ENCODE measurements at regions not wholly inside any gene's neighbourhood (a gene's known extent, or its start where the extent isn't known, plus 50 kb on each side); places are given as distances from the start of the nearest gene placed in this dataset.
"Not testable (repeated sequence)": the region's sequence is repeated elsewhere in the genome, so short reads cannot be mapped to it uniquely, and the experiment has no call there.

DNA sequence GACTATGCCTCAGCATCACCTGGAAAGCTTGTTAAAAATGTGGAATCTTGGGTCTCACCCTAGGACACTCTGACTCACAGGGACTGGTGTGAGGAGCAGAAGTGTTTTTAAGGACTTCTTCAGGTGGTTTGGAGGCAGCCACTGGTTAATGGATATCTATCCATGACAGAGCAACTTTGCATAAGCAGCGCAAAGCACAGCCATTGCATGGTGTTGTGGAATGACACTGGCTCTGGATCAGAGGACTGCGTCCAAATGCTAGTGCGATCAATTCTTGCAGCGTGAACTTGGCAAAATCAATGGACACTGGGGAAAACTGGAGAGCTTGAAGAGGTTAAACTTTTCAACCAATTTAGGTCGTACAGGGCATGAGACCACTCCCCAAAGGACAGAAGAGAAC is 116.8 kb upstream of the FAM78B start:
- ATAC-seq (replicated peaks), result no peak
- peaks cover 0 to 4% of the 10 kb centered on the region in 2 donors for H3K9me3 Mint-ChIP-seq
- no peak for DNase-seq
- no peaks in the 10 kb centered on the region for H3K4me1 Mint-ChIP-seq
- no peak overlapping the region for H3K4me3 Mint-ChIP-seq
- no peaks in the 10 kb centered on the region for H3K36me3 Mint-ChIP-seq
- H3K27me3 Mint-ChIP-seq, result peaks cover 0 to 7% of the 10 kb centered on the region in 2 donors
- H3K27ac Mint-ChIP-seq, result no peak overlapping the region

DNA sequence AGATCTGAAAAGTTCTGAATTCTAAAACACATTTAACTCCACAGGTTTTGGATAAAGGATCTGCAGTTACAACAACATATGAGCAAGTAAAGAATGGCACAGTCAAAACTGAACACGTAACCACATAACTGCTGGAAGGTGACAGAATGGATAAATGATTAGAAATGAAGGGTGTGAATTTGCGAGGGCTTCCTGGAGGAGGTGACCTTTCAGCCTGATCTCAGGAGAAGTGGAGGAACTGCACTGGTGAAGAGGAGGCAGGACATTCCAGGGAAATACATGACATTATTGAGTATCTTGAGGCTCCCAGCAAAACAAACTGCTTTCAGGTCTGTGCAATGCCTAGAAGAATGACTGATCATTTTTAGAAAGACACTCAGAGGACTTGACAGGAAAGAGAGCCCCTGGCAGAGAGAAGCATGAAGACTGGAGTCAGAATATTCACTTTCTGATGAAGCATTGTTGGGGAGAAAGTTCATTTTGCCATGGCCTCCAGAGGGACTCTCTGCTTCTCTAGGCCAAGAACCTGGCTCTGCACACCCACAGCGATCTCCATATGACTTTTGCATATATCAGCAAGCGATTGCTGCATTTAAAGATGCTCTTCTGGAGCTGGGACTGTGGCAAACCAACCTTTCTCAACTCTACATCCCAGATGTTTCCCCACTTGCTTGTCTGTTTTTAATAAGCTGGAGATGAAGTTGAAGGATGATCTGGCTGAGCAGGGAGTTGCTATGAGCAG is 122.7 kb upstream of the FAM78B start:
- H3K9me3 Mint-ChIP-seq, result peaks cover 0 to 4% of the 10 kb centered on the region in 2 donors
- no peaks in the 10 kb centered on the region for H3K36me3 Mint-ChIP-seq
- DNase-seq (no peak), ATAC-seq (replicated peaks) (no peak)
- peaks cover 0 to 7% of the 10 kb centered on the region in 2 donors for H3K27me3 Mint-ChIP-seq
- H3K27ac Mint-ChIP-seq, result no peak overlapping the region
- no peaks in the 10 kb centered on the region for H3K4me1 Mint-ChIP-seq
- no peak overlapping the region for H3K4me3 Mint-ChIP-seq

DNA sequence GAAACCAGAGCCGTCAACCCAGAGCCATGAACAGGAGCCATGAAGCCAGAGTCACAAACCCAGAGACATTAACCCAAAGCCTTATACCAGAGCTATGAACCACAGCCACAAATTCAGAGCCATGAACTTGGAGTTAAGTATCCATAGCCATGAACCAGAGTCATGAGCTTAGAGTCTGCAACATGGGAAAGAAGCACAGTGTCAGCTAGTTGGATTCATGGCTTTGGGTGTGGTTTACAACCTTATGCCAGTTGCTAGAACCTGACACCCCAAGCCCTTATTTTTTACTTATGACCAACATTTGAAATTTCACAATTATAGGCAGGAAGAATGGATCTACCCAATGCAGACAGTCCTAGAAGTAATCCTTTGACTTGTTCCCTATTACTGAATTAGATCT is 128.9 kb upstream of the FAM78B start:
- ATAC-seq (replicated peaks), result no peak
- peaks cover 4 to 6% of the 10 kb centered on the region in 2 donors for H3K27me3 Mint-ChIP-seq
- no peak overlapping the region for H3K4me3 Mint-ChIP-seq
- no peak overlapping the region for H3K27ac Mint-ChIP-seq
- no peak for DNase-seq
- peaks cover 0 to 3% of the 10 kb centered on the region in 2 donors for H3K9me3 Mint-ChIP-seq
- peaks cover 2 to 9% of the 10 kb centered on the region in 2 donors for H3K4me1 Mint-ChIP-seq
- H3K36me3 Mint-ChIP-seq, result no peaks in the 10 kb centered on the region

DNA sequence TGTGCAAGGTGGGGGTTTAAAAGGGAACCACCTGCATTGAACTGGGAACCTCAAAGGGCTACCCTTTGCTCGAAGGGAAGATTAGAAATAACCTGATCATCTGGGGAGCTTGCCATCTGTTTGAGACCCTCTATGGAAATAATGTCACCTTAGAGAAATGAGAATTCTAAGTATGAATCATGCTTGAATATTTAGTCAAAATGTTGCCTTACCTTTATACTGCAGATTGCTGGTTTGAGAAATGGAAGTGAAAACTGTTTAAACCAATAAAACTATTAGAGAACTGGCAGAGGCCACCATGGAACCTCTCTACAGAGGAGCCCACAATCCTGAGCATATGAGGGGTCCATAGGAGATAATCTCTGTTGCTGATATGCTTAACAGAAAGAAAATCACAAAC is 131.2 kb upstream of the FAM78B start:
- H3K27me3 Mint-ChIP-seq, result peaks cover 4 to 16% of the 10 kb centered on the region in 2 donors
- H3K36me3 Mint-ChIP-seq, result no peaks in the 10 kb centered on the region
- peaks cover 4 to 11% of the 10 kb centered on the region in 2 donors for H3K4me1 Mint-ChIP-seq
- ATAC-seq (replicated peaks) (peak; percentile 55 to 64), DNase-seq (no peak)
- H3K9me3 Mint-ChIP-seq, result peaks cover 0 to 5% of the 10 kb centered on the region in 2 donors
- H3K27ac Mint-ChIP-seq, result no peak overlapping the region
- no peak overlapping the region for H3K4me3 Mint-ChIP-seq

DNA sequence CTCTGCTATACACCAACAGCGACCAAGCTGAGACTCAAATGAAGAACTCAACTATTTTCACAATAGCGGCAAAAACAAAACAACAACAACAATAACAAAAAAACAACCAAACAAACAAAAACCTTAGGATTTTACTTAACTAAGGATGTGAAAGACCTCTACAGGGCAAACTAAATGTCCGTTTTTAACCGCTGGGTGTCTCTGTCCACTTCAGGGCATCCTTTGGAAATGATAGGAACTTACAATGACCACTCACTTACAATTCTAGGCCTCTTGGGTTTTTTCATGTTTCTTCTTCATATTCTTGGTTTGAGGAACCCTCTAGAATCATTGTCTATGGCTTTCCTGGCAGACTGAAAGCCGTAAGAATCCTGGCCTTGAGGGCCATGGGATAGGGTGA is 134.0 kb upstream of the FAM78B start:
- Mint-ChIP-seq H3K27ac (no peak overlapping the region), H3K9me3 (peaks cover 3 to 5% of the 10 kb centered on the region in 2 donors), H3K4me1 (peaks cover 7 to 18% of the 10 kb centered on the region in 2 donors), H3K4me3 (no peak overlapping the region), H3K27me3 (peaks cover 7 to 19% of the 10 kb centered on the region in 2 donors), H3K36me3 (no peaks in the 10 kb centered on the region)
- DNase-seq (no peak), ATAC-seq (replicated peaks) (no peak)

DNA sequence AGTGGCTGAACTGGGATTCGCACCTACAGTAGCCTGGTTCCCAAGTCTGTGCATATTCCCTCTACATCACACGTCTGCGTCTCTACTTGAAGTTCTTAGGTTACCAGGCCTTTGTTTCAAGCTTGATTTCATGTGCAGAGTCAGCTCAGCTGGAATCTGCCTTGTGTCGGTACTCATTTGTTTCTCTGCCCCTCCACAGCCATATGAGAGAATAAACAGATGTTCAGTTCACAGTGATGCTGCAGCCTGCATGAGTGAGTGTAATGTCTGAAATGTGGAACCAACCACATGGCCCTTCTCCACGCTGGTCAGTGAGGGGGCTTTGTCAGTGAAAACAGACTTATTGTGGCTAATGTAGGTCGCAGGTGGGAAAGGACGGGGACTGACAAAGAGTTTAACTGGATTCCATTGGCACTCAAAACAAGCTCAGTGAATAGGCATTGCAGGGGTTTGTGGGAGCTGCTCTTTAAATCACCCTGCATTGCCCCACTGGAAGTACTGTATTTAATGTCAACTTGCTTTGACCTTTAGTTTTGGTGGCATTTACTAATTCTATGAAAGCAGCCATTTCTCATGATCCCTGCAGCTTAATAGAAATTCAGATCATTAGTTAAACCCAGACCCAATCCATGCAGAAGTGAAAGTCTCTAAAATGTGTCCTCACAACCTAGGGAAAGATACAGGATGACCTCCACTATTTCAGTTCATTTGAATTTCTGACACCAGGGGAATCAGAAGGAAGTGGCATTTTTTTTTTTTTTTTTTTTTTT is 136.4 kb upstream of the FAM78B start:
- peaks cover 5% of the 10 kb centered on the region in 2 donors for H3K9me3 Mint-ChIP-seq

DNA sequence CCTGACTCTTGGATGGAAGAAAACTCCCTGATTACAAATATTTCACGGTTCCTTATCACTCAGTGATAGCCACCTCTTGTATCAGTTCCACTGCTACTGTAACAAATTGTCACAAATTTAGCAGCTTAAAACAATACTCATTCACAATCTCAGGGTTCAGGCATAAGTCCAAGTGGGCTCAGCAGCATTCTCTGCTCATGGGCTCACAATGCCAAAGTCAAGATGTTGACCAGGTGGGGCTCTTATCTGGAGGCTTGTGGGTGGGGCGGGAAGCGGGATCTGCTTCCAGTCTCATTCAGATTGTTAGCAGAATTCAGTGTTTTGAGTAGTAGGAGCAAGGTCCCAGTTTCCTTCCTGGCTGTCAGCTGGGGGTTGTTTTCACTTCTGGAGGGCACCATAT is 137.3 kb upstream of the FAM78B start:
- H3K36me3 Mint-ChIP-seq, result peaks cover 0 to 1% of the 10 kb centered on the region in 2 donors
- DNase-seq (no peak), ATAC-seq (replicated peaks) (no peak)
- peaks cover 5% of the 10 kb centered on the region in 2 donors for H3K9me3 Mint-ChIP-seq
- peaks cover 9 to 24% of the 10 kb centered on the region in 2 donors for H3K27me3 Mint-ChIP-seq
- H3K4me3 Mint-ChIP-seq, result no peak overlapping the region
- peaks cover 7 to 14% of the 10 kb centered on the region in 2 donors for H3K4me1 Mint-ChIP-seq
- no peak overlapping the region for H3K27ac Mint-ChIP-seq

More for the DNA sequence above, 136.4 kb upstream of the FAM78B start:
- H3K27ac Mint-ChIP-seq, result peak overlapping the region; percentile 37
- H3K4me3 Mint-ChIP-seq, result no peak overlapping the region
- ATAC-seq (replicated peaks) (peak; percentile 88 to 92), DNase-seq (peak; percentile 11)
- peaks cover 9 to 24% of the 10 kb centered on the region in 2 donors for H3K27me3 Mint-ChIP-seq
- H3K36me3 Mint-ChIP-seq, result peaks cover 0 to 1% of the 10 kb centered on the region in 2 donors
- peaks cover 7 to 15% of the 10 kb centered on the region in 2 donors for H3K4me1 Mint-ChIP-seq

DNA sequence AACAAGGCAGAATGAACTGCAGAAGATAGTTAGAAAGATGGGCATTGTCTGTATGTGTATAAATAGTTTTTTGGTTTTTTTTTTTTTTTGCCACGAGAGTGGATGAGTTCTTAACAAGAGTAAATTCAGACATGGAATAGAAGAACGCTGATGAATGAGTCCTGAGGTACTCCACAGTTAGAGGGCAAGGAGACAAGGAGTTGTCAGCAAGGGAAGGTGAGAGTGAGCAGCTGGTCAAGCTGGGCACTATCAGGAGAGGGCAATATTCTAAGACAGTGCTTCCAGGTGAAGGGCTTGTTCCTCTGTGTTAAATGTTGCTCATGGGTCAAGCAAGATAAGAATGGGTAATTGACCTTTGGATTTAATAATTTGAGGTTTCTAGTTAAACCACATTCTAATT is 138.6 kb upstream of the FAM78B start:
- Mint-ChIP-seq H3K27ac (no peak overlapping the region), H3K4me3 (no peak overlapping the region)
- ATAC-seq (replicated peaks), result no peak

DNA sequence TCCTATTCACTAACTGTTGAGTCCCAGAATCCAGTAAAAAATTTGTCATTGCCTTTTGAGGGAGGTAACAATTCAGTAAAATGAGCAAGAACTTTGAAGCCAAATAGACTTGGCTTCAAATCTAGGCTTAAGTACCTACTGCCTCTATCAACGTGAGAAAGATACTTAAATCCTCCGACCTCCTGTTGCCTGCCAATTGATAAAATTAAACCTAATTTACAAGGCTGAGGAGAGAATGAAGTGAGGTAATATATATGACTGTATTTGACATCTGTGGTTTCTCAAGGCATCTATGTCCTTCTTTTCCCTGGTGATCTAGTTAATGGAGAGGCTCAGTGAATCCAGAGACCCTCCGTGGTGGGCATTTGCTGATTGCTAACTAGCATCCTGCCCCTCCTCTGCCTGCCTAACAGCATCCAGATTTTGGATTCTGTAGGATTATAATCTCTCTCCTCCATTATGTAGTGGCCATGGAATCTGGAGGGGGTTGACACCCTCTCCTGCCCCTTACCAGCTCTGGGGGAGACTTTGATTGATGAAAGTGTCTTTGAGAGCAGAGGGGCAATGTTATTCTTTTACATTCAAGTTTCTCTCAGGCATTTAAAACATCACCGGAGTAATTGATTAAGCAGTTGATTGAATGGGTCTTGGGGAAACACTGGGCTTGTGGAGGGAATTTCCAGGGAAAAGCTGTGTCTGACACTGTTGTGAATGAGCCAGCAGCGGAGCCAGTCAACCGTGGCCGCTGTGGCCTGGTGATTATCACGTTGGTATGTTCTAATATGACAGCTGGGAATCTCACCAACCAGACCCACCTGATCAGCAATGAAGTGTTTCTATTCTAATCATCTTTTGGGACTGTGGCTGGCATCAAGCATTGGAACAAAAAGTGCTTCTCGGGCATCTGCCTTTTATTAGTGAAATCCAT is 140.7 kb upstream of the FAM78B start:
- DNase-seq (no peak), ATAC-seq (replicated peaks) (no peak)
- Mint-ChIP-seq H3K27me3 (peaks cover 5 to 8% of the 10 kb centered on the region in 2 donors), H3K27ac (no peak overlapping the region), H3K9me3 (peaks cover 5% of the 10 kb centered on the region in 2 donors), H3K36me3 (peaks cover 0 to 1% of the 10 kb centered on the region in 2 donors), H3K4me3 (no peak overlapping the region), H3K4me1 (peaks cover 6 to 9% of the 10 kb centered on the region in 2 donors)

More for the DNA sequence above, 138.6 kb upstream of the FAM78B start:
- peaks cover 5% of the 10 kb centered on the region in 2 donors for H3K9me3 Mint-ChIP-seq
- no peak for DNase-seq
- peaks cover 5 to 21% of the 10 kb centered on the region in 2 donors for H3K27me3 Mint-ChIP-seq
- H3K36me3 Mint-ChIP-seq, result peaks cover 0 to 1% of the 10 kb centered on the region in 2 donors
- peaks cover 7 to 12% of the 10 kb centered on the region in 2 donors for H3K4me1 Mint-ChIP-seq

DNA sequence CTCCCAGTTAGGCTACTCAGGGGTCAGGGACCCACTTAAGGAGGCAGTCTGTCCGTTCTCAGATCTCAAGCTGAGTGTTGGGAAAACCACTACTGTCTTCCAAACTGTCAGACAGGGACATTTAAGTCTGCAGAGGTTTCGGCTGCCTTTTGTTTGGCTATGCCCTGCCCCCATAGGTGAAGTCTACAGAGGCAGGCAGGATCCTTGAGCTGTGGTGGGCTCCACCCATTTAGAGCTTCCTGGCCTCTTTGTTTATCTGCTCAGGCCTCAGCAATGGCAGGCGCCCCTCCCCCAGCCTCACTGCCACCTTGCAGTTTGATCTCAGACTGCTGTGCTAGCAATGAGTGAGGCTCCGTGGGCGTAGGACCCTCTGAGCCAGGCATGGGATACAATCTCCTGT is 149.5 kb upstream of the FAM78B start:
- not testable (repeated sequence) for H3K27ac Mint-ChIP-seq; DNase-seq; H3K4me1 Mint-ChIP-seq; ATAC-seq (replicated peaks); H3K36me3 Mint-ChIP-seq; H3K4me3 Mint-ChIP-seq; H3K27me3 Mint-ChIP-seq
- H3K9me3 Mint-ChIP-seq, result peaks cover 7 to 14% of the 10 kb centered on the region in 2 donors

DNA sequence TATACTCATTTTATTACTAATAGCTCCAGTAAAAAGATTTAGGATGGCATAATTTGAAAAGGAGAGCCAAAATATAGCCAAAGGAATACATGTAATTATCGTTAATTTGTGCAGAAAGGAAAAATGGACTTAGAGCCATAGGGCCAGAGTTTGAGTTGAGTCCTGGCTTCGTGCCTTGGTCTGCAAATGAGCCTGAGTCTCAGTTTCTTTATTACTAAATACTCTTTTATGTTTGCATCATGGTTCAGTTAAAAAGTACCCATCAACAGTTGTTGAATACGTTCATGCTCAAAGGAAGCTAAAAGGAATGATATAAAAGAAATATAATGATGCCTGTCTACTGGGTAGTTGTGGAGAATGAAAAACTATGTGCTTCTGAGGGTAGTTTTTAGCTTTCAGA is 155.7 kb upstream of the FAM78B start:
- Mint-ChIP-seq H3K4me3 (no peak overlapping the region), H3K36me3 (no peaks in the 10 kb centered on the region), H3K9me3 (no peaks in the 10 kb centered on the region), H3K27me3 (no peaks in the 10 kb centered on the region), H3K27ac (no peak overlapping the region), H3K4me1 (no peaks in the 10 kb centered on the region)
- DNase-seq (no peak), ATAC-seq (replicated peaks) (no peak)

DNA sequence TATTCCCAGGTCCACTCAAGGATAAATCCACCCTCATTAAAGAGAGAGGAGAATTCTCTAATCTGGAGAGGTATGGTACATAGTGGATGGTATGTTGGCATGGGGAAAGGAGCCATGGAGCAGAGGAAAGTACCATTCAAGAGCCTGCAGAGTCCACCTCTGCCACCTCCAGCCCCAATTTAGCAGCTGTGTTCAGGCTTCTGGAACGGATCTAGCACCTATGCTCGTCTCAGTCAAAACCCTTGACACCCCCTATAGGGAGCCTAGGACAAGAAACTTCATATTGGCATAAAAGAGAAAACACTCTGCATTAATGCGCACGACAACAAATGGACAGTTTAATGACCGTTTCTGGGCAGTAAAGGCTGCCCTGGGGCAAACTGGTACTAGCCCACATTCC is 161.1 kb upstream of the FAM78B start:
- peaks cover 0 to 4% of the 10 kb centered on the region in 2 donors for H3K27me3 Mint-ChIP-seq
- no peak overlapping the region for H3K27ac Mint-ChIP-seq
- no peak for DNase-seq
- no peaks in the 10 kb centered on the region for H3K9me3 Mint-ChIP-seq
- H3K4me1 Mint-ChIP-seq, result no peaks in the 10 kb centered on the region
- no peaks in the 10 kb centered on the region for H3K36me3 Mint-ChIP-seq
- no peak overlapping the region for H3K4me3 Mint-ChIP-seq
- ATAC-seq (replicated peaks), result no peak

DNA sequence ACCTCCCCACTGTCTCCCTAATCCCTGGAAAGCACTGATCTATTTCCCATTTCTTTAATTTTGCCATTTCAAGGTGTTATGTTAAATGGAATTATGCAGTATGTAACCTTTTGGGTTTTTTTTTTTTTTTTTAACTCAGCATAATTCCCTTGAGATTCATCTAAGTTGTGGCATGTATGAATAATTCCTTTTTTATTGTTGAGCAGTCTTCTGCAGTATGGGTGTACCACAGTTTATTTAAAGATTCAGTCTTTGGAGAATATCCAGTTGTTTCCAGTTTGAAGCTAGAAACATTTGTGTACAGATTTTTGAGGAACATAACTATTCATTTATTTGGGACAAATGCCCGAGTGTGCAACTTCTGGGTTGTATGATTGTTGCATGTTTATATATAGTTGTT is 162.2 kb upstream of the FAM78B start:
- DNase-seq, result no peak
- no peaks in the 10 kb centered on the region for H3K36me3 Mint-ChIP-seq
- peaks cover 0 to 4% of the 10 kb centered on the region in 2 donors for H3K27me3 Mint-ChIP-seq
- H3K27ac Mint-ChIP-seq, result no peak overlapping the region
- H3K4me1 Mint-ChIP-seq, result no peaks in the 10 kb centered on the region
- no peaks in the 10 kb centered on the region for H3K9me3 Mint-ChIP-seq
- no peak for ATAC-seq (replicated peaks)
- no peak overlapping the region for H3K4me3 Mint-ChIP-seq

DNA sequence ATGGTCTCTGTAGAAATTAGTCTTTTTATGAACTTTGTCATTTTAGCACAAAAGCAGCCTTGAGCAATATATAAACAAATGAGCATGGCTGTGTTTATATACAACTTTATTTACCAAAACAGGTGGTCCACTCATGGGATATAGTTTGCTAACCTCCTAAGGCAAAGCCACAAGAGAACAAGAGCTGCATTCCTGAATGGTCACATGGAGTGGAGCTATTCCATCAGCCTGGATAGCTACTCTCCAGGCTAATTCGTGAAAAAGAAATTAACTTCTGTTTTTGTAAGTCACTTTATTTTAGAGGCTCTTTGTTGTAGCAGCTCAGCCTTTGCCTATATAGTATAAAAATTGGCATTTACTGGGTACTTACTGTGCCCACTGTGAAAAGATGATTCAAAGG is 163.3 kb upstream of the FAM78B start:
- H3K4me3 Mint-ChIP-seq, result no peak overlapping the region
- H3K4me1 Mint-ChIP-seq, result no peaks in the 10 kb centered on the region
- ATAC-seq (replicated peaks) (no peak), DNase-seq (no peak)
- H3K36me3 Mint-ChIP-seq, result no peaks in the 10 kb centered on the region
- no peaks in the 10 kb centered on the region for H3K9me3 Mint-ChIP-seq
- H3K27me3 Mint-ChIP-seq, result peaks cover 8 to 11% of the 10 kb centered on the region in 2 donors
- no peak overlapping the region for H3K27ac Mint-ChIP-seq

Data from stimulated activated naive B cell treated with anti-CD40 and anti-IgM and Interleukin-4, amounts not matched to agents 10 μg/mL and 1 μg/mL and 100 μg/mL, for 72 hours (primary cell).